ENCODE measurements at regions not wholly inside any gene's neighbourhood (a gene's known extent, or its start where the extent isn't known, plus 50 kb on each side); places are given as distances from the start of the nearest gene placed in this dataset.

DNA sequence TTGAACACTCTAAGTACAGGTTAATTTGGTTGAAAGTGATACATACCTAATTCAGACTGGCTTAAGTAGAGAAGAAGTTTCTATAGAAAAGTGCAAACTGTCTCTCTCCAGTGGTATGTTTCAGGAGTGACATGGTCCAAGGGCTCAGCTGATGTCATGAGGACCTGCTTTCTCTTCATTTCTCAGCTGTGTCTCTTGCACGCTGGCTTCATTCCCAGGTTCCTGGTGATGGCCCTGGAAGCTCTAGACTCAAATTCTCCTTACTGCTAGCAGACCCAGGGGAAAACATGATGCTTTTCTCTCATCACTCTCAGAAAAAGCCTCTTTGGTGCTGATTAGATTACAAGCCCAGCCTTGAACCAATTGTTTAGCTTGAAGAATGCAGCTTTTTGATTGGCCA lies 211.9 kb upstream of the CLINT1 start:
- DNase-seq (ENCODE audit: low spot score in 2 of 2), result no peak
- H3K4me3 ChIP-seq (ENCODE audit: low read depth, poor library complexity, severe bottlenecking), result no peak overlapping the region
- 70 to 74% methylated on average over 1 of the region's 1 CpG for whole genome bisulfite sequencing, 2 donors
- TF ChIP-seq POLR2A (IDR thresholded peaks at IDR 0.05), result no peak
- TF ChIP-seq, protein P1, sequence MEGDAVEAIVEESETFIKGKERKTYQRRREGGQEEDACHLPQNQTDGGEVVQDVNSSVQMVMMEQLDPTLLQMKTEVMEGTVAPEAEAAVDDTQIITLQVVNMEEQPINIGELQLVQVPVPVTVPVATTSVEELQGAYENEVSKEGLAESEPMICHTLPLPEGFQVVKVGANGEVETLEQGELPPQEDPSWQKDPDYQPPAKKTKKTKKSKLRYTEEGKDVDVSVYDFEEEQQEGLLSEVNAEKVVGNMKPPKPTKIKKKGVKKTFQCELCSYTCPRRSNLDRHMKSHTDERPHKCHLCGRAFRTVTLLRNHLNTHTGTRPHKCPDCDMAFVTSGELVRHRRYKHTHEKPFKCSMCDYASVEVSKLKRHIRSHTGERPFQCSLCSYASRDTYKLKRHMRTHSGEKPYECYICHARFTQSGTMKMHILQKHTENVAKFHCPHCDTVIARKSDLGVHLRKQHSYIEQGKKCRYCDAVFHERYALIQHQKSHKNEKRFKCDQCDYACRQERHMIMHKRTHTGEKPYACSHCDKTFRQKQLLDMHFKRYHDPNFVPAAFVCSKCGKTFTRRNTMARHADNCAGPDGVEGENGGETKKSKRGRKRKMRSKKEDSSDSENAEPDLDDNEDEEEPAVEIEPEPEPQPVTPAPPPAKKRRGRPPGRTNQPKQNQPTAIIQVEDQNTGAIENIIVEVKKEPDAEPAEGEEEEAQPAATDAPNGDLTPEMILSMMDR (IDR thresholded peaks at IDR 0.05), result no peak
- intact Hi-C loops (cut with DNase I; ENCODE audit: low total_unique reads), result loop anchor here (5.0 kb wide), 1 partner anchor 1656 kb away; no protein-coding TSS in a partner anchor

DNA sequence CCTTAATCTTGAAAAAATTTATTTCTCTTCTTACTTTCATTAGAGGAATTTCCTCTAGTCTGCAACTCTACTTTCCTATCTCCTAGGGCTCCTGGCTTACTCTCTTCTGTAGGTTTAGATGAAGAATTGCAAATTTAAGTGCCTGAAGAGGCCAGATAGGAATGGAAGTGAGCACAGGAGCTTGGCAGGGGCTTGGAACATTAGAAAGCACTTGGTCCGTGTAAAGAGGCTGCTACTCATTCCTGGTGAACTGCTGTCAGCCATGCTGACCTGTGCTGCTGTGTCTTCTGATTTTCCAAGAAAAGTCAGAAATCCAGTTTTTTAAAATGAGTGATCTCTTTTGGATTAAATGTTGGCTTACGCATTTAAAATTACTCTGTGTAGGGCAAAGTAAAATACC lies 210.9 kb upstream of the CLINT1 start:
- WGBS, 2 donors, result 73 to 87% methylated on average over 2 of the region's 2 CpGs
- H3K4me3 ChIP-seq (ENCODE audit: low read depth, poor library complexity, severe bottlenecking), result no peak overlapping the region
- DNase-seq (ENCODE audit: low spot score in 2 of 2), result no peak
- intact Hi-C loops (cut with DNase I; ENCODE audit: low total_unique reads), result loop anchor here (5.0 kb wide), 1 partner anchor 1657 kb away; no protein-coding TSS in a partner anchor
- TF ChIP-seq POLR2A (IDR thresholded peaks at IDR 0.05), result no peak
- TF ChIP-seq, protein P1 (IDR thresholded peaks at IDR 0.05), result no peak

DNA sequence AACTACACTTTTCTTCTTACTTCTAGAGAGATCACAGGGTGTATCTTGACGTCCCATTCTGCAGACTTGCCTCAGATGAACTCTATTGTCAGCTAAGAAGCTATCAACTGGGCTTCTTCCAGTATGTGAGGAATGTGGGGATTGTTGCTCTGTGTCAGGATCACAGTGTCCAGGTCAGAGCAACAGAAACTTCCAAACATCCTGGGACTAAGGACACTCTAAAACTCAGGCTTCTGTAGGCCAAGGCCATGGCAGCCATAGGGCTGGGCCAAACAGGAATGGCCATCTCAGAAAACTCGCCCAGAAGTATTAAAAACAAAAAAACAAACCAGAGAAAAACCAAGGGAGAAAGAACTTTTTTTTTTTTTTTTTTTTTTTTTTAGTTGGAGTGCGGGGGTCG lies 210.0 kb upstream of the CLINT1 start:
- 86% methylated on average over 4 of the region's 4 CpGs for WGBS, 2 donors
- no peak for TF ChIP-seq POLR2A (IDR thresholded peaks at IDR 0.05)
- TF ChIP-seq, protein P1 (IDR thresholded peaks at IDR 0.05), result no peak

DNA sequence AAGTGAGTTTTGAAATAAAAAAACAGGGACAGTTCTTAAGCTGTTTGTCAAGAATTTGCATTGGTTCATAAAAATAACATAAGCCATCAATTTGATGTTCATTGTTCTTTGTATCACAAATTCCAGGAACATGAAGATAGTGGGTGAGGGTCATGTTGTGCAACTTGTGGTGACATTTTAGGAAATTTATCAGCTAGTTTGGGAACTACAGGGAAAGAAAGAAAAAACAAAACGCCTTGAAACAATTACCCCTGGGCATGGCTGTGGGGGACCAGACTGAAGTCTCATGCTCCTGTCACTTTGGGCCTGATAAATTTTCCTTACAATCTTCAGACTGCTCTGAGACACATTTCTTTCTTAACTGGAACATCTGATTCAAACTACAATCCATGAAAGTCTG lies 207.1 kb upstream of the CLINT1 start:
- intact Hi-C loops (cut with DNase I; ENCODE audit: low total_unique reads), result no loop called here

More for the DNA sequence above, 210.0 kb upstream of the CLINT1 start:
- no peak overlapping the region for H3K4me3 ChIP-seq (ENCODE audit: low read depth, poor library complexity, severe bottlenecking)
- no peak for DNase-seq (ENCODE audit: low spot score in 2 of 2)
- intact Hi-C loops (cut with DNase I; ENCODE audit: low total_unique reads), result no loop called here

DNA sequence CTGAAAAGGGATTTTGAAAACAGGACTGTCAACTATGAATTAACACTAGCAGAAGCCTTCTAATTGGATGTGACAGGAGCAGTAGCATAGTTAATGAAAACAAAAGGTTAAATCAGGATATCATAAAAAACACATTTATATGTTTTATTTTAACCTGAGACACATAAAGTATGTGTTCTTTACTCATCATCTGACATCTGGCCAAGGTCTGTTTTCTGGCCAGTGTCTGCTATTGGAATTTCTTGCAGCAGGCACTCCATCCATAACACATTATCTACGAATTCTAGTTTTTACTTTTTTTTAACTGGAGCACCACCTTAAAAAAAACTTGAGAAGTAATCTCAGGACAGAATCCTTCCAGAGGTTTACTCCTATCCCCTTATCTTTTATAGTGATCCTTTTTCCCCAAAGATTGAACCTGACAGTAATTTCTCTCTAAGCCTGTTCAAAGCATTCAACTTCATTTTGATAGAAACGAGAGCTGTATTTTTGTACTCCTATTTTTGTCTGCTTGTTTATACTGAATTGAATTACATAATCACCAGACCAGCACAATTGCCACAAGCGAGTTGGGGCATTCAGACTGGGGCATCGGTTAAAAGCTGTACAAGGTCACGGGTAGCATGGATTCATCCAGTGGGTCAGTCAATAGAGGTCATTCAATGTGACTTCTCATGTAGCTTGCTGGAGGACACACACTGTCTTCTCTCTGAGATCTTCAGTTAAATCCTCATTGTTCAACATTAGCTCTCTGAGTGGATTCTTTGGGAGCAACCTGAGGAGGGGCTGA lies 205.6 kb upstream of the CLINT1 start:
- TF ChIP-seq, protein P1 (IDR thresholded peaks at IDR 0.05), result no peak
- no peak for TF ChIP-seq POLR2A (IDR thresholded peaks at IDR 0.05)
- WGBS, 2 donors, result 55 to 72% methylated on average over 5 of the region's 5 CpGs
- DNase-seq (ENCODE audit: low spot score in 2 of 2), result no peak
- intact Hi-C loops (cut with DNase I; ENCODE audit: low total_unique reads), result no loop called here
- no peak overlapping the region for H3K4me3 ChIP-seq (ENCODE audit: low read depth, poor library complexity, severe bottlenecking)

More for the DNA sequence above, 207.1 kb upstream of the CLINT1 start:
- no peak overlapping the region for H3K4me3 ChIP-seq (ENCODE audit: low read depth, poor library complexity, severe bottlenecking)
- TF ChIP-seq POLR2A (IDR thresholded peaks at IDR 0.05), result no peak
- TF ChIP-seq, protein P1 (IDR thresholded peaks at IDR 0.05), result no peak
- 0 to 40% methylated on average over 1 of the region's 1 CpG for WGBS, 2 donors
- DNase-seq (ENCODE audit: low spot score in 2 of 2), result no peak

All from lower leg skin (tissue), 4 donors.